ENCODE measurements at regions not wholly inside any gene's neighbourhood (a gene's known extent, or its start where the extent isn't known, plus 50 kb on each side); places are given as distances from the start of the nearest gene placed in this dataset.

GRCh38 chr7:24378871-24379616, 95.1 kb downstream of the NPY start:
- TF ChIP-seq, protein P1, sequence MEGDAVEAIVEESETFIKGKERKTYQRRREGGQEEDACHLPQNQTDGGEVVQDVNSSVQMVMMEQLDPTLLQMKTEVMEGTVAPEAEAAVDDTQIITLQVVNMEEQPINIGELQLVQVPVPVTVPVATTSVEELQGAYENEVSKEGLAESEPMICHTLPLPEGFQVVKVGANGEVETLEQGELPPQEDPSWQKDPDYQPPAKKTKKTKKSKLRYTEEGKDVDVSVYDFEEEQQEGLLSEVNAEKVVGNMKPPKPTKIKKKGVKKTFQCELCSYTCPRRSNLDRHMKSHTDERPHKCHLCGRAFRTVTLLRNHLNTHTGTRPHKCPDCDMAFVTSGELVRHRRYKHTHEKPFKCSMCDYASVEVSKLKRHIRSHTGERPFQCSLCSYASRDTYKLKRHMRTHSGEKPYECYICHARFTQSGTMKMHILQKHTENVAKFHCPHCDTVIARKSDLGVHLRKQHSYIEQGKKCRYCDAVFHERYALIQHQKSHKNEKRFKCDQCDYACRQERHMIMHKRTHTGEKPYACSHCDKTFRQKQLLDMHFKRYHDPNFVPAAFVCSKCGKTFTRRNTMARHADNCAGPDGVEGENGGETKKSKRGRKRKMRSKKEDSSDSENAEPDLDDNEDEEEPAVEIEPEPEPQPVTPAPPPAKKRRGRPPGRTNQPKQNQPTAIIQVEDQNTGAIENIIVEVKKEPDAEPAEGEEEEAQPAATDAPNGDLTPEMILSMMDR (IDR thresholded peaks at IDR 0.05) = no peak
- TF ChIP-seq POLR2A (IDR thresholded peaks at IDR 0.05) = no peak

Data from esophagus squamous epithelium (tissue), 4 donors.